Suprapubic skin (tissue), 4 donors: ENCODE measurements at regions not wholly inside any gene's neighbourhood (a gene's known extent, or its start where the extent isn't known, plus 50 kb on each side); places are given as distances from the start of the nearest gene placed in this dataset.

ENCODE experiments used
- DNase-seq, 2 donors: peaks; one replicate each; pipeline ENCODE4 v3.0.0-alpha.2; 2019; ENCODE audit warnings: low spot score in 2 of 2
- H3K27ac ChIP-seq: fragments of 200-600 bp; sonication (generic); one replicate; pipeline ENCODE4 v1.5.1; 2019
- H3K27me3 ChIP-seq: fragments of 200-600 bp; sonication (generic); one replicate; pipeline ENCODE4 v1.5.1; 2019
- H3K36me3 ChIP-seq: fragments of 200-600 bp; sonication (generic); one replicate; pipeline ENCODE4 v1.5.1; 2019
- H3K4me1 ChIP-seq: fragments of 200-600 bp; sonication (generic); one replicate; pipeline ENCODE4 v1.5.1; 2019
- H3K4me3 ChIP-seq: fragments of 200-600 bp; sonication (generic); one replicate; pipeline ENCODE4 v1.5.1; 2019; ENCODE audit warnings: mild to moderate bottlenecking
- H3K9me3 ChIP-seq: fragments of 200-600 bp; sonication (generic); one replicate; pipeline ENCODE4 v1.5.1; 2019
- EP300 ChIP-seq: sonication (generic); formaldehyde crosslinking; IDR thresholded peaks from one replicate; pipeline ENCODE4 v1.6.1; 2017; ENCODE audit warnings: antibody characterized with exemption
- POLR2A ChIP-seq, 2 donors: fragments of 450-650 bp; IDR thresholded peaks; one replicate each; pipeline ENCODE4 v1.6.1; 2017; ENCODE audit warnings: antibody characterized with exemption in 2 of 2, mild to moderate bottlenecking in 2 of 2, moderate library complexity in 2 of 2
- POLR2AphosphoS5 ChIP-seq, 3 donors: sonication (generic); formaldehyde crosslinking; IDR thresholded peaks; one replicate each; pipeline ENCODE4 v1.6.1; 2017; ENCODE audit warnings: antibody characterized with exemption in 3 of 3
- WGBS: methylation state at CpG from one replicate; pipeline ENCODE4 v1.1.5; 2018; 5-methylcytosine and 5-hydroxymethylcytosine counted together
- TF ChIP-seq, protein P1 (sequence below), 2 donors: fragments of 200-600 bp in 1 of 2; fragments of 450-650 bp in 1 of 2; sonication (generic) in 1 of 2; IDR thresholded peaks; one replicate each; pipeline ENCODE4 v1.5.1; 2016 to 2019; ENCODE audit warnings: antibody characterized with exemption in 2 of 2, mild to moderate bottlenecking in 1 of 2, moderate library complexity in 1 of 2

DNA sequence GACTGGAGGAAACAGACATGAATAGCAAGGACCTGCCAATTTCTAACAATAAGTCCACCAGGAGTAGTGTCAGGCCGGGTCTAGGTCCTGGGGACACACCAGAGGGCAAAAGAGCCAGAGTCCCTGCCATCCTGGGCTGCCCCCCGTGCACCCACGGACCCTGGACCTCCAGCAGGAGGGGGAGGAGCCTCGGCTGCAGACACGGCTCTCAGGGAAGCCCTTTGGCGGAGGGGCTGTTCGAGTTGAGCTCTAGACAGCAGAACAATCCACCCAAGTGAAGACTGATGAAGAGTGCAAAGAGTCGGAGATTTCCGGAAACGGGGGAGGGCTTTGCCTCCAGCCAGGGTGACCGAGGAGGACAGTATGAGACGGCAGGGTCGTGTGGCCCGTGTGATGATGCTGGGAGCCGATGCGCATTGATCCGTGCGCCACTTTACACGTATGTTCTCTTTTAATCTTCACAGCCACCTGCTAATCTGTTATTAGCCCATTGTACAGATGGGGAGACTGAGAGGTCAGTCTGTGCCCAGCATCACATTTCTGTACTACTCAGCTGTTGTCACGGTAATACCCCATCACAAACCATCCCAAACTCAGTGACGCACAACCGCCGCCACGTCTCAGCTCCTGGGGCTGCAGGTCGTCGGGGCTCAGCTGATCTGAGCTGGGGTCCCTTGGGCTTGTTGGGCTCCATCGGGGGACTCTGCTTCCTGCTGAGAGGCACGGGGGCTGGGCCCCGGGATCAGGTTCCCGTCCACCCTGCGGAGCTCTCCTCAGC, 502.0 kb downstream of the PREX1 start:
- DNase-seq = no peak
- H3K4me3 ChIP-seq = no peak overlapping the region
- H3K36me3 ChIP-seq = no peaks in the 10 kb centered on the region
- H3K4me1 ChIP-seq = peaks cover 6% of the 10 kb centered on the region
- no peaks in the 10 kb centered on the region for H3K9me3 ChIP-seq
- TF ChIP-seq, protein P1, sequence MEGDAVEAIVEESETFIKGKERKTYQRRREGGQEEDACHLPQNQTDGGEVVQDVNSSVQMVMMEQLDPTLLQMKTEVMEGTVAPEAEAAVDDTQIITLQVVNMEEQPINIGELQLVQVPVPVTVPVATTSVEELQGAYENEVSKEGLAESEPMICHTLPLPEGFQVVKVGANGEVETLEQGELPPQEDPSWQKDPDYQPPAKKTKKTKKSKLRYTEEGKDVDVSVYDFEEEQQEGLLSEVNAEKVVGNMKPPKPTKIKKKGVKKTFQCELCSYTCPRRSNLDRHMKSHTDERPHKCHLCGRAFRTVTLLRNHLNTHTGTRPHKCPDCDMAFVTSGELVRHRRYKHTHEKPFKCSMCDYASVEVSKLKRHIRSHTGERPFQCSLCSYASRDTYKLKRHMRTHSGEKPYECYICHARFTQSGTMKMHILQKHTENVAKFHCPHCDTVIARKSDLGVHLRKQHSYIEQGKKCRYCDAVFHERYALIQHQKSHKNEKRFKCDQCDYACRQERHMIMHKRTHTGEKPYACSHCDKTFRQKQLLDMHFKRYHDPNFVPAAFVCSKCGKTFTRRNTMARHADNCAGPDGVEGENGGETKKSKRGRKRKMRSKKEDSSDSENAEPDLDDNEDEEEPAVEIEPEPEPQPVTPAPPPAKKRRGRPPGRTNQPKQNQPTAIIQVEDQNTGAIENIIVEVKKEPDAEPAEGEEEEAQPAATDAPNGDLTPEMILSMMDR (IDR thresholded peaks at IDR 0.05) = no peak
- TF ChIP-seq POLR2A (IDR thresholded peaks at IDR 0.05) (no peak), POLR2AphosphoS5 (IDR thresholded peaks at IDR 0.05) (no peak), EP300 (no peak)
- H3K27ac ChIP-seq = no peak overlapping the region
- no peaks in the 10 kb centered on the region for H3K27me3 ChIP-seq
- WGBS = 86% methylated on average over 27 of the region's 31 CpGs

DNA sequence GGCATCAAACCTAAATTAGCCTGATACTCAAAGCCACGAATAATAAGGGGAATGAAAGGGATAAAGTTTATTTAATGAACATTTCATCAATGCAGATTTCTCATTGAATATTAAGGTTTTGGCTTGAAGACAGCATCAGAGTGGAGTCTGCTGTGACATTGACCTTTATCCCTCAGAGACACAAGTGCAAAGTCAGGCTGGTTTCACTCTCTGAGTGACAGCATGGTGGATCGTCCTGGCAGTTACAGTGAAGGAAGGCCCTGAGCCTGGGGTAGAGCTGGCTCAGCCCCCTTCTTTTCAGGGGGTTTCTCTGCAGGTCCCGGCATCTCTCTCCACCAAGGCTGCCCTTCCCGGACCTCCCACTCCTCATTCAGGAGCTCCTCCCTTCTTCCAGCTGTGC, 503.1 kb downstream of the PREX1 start:
- Histone ChIP-seq H3K9me3 (no peaks in the 10 kb centered on the region), H3K27me3 (peaks cover 2% of the 10 kb centered on the region), H3K4me1 (peaks cover 6% of the 10 kb centered on the region), H3K4me3 (no peak overlapping the region), H3K36me3 (no peaks in the 10 kb centered on the region), H3K27ac (no peak overlapping the region)
- TF ChIP-seq EP300 (no peak), POLR2AphosphoS5 (IDR thresholded peaks at IDR 0.05) (no peak), POLR2A (IDR thresholded peaks at IDR 0.05) (no peak)
- TF ChIP-seq, protein P1 (IDR thresholded peaks at IDR 0.05) = no peak
- 90% methylated on average over 4 of the region's 4 CpGs for WGBS
- DNase-seq = no peak

DNA sequence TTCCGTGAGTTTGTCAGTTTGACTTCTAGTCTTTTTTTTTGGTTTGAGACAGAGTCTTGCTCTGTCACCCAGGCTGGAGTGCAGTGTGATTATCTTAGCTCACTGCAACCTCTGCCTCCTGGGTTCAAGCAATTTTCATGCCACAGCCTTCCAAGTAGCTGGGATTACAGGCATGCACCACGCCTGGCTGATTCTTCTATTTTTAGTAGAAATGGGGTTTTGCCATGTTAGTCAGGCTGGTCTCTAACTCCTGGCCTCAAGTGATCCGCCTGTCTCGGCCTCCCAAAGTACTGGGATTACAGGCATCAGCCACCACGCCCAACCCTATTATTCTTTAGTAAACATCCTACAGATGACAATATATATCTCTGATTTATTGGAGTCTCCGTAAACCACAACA, 506.5 kb downstream of the PREX1 start:
- no peak overlapping the region for H3K27ac ChIP-seq
- DNase-seq = no peak
- H3K36me3 ChIP-seq = no peaks in the 10 kb centered on the region
- H3K4me1 ChIP-seq = peaks cover 1% of the 10 kb centered on the region
- peaks cover 13% of the 10 kb centered on the region for H3K27me3 ChIP-seq
- no peak overlapping the region for H3K4me3 ChIP-seq
- WGBS = 92% methylated on average over 6 of the region's 6 CpGs
- TF ChIP-seq, protein P1 (IDR thresholded peaks at IDR 0.05) = no peak
- TF ChIP-seq POLR2AphosphoS5 (IDR thresholded peaks at IDR 0.05) (no peak), EP300 (no peak), POLR2A (IDR thresholded peaks at IDR 0.05) (no peak)
- no peaks in the 10 kb centered on the region for H3K9me3 ChIP-seq

DNA sequence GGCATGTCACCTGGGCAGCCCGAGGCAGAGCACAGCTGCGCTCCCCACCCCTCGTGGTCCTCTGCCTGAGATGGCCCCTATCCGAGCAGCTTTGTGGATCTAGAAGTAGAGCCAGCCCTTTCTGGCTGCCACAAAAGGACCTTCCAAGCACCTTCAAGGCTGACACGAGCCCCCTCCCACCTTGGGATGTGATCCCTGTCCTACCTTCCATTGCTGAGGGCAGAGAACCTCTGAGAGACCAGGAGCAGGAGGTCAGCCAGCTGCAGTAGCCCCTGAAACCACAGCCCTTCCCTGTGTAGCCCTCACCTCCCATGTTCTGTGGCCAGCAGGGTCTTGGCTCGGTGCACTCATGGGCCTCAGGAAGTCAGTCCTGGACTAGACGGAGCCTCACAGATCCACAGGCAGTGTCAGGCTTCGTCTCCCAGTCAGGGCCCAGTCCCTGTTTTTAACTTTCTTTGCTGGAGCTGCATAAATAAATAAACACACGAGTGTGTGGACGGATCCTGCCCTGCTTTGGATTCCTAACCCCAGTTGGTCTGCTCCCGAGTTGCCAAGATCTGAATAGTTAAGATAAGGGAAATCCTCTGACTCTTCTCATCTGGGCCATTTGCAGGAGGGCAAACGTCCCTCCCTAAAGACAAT, 507.7 kb downstream of the PREX1 start:
- H3K27ac ChIP-seq = no peak overlapping the region
- H3K36me3 ChIP-seq = no peaks in the 10 kb centered on the region
- TF ChIP-seq EP300 (no peak), POLR2AphosphoS5 (IDR thresholded peaks at IDR 0.05) (no peak), POLR2A (IDR thresholded peaks at IDR 0.05) (no peak)
- TF ChIP-seq, protein P1 (IDR thresholded peaks at IDR 0.05) = no peak
- WGBS = 70% methylated on average over 10 of the region's 12 CpGs
- DNase-seq = no peak
- no peaks in the 10 kb centered on the region for H3K9me3 ChIP-seq
- H3K27me3 ChIP-seq = peaks cover 13% of the 10 kb centered on the region
- H3K4me3 ChIP-seq = no peak overlapping the region
- H3K4me1 ChIP-seq = no peaks in the 10 kb centered on the region

DNA sequence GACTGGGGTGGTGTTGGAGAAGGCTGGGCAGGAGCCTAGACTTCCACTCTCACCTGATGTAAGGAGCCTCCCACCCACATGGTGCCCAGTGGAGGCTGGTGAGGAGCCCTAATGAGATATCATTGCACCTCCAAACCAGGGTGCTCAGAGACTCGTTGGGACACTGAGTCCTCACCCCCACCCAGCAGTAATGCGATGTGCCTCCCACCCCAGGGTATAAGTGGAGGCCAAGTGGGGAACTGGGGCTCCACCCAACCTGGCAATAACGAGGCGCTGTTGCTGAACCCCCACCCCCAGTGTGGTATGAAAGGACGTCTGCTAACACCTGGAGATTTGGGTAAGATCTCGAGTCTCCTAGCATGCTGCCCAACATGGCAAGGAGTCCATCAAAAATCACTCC, 510.2 kb downstream of the PREX1 start:
- WGBS = 75% methylated on average over 6 of the region's 6 CpGs
- Histone ChIP-seq H3K9me3 (no peaks in the 10 kb centered on the region), H3K36me3 (no peaks in the 10 kb centered on the region), H3K27ac (no peak overlapping the region), H3K4me3 (no peak overlapping the region), H3K4me1 (no peaks in the 10 kb centered on the region), H3K27me3 (peaks cover 13% of the 10 kb centered on the region)
- TF ChIP-seq EP300 (no peak), POLR2AphosphoS5 (IDR thresholded peaks at IDR 0.05) (no peak), POLR2A (IDR thresholded peaks at IDR 0.05) (no peak)
- TF ChIP-seq, protein P1 (IDR thresholded peaks at IDR 0.05) = no peak
- DNase-seq = no peak
